GM19324 (cell line): ENCODE measurements at regions not wholly inside any gene's neighbourhood (a gene's known extent, or its start where the extent isn't known, plus 50 kb on each side); places are given as distances from the start of the nearest gene placed in this dataset.
"Not testable (repeated sequence)": the region's sequence is repeated elsewhere in the genome, so short reads cannot be mapped to it uniquely, and the experiment has no call there.

Experiments
- ATAC-seq: cut with Tn5 transposase; IDR thresholded peaks from one replicate; pipeline ENCODE4 v1.9.1; 2021; ENCODE audit warnings: mild to moderate bottlenecking, moderate library complexity; ENCODE audit not compliant: unreplicated experiment, low FRiP score

GRCh38 chr4:126369076-126369475 is 1054.3 kb downstream of the FAT4 start:
- ATAC-seq, result no peak

- no peak for ATAC-seq
Measured at GRCh38 chr4:126372634-126373033, 1057.9 kb downstream of the FAT4 start.

- ATAC-seq, result no peak
Measured at GRCh38 chr4:126375462-126376054, 1060.8 kb downstream of the FAT4 start.

- ATAC-seq, result no peak
Measured at GRCh38 chr4:126385954-126386353, 1071.2 kb downstream of the FAT4 start.

- no peak for ATAC-seq
Measured at GRCh38 chr4:126386512-126386911, 1071.8 kb downstream of the FAT4 start.

- no peak for ATAC-seq
Measured at GRCh38 chr4:126395664-126396063, 1080.9 kb downstream of the FAT4 start.

- ATAC-seq, result no peak
Measured at GRCh38 chr4:126396121-126396520, 1081.4 kb downstream of the FAT4 start.

- ATAC-seq, result no peak
Measured at GRCh38 chr4:126396703-126397102, 1081.9 kb downstream of the FAT4 start.

DNA sequence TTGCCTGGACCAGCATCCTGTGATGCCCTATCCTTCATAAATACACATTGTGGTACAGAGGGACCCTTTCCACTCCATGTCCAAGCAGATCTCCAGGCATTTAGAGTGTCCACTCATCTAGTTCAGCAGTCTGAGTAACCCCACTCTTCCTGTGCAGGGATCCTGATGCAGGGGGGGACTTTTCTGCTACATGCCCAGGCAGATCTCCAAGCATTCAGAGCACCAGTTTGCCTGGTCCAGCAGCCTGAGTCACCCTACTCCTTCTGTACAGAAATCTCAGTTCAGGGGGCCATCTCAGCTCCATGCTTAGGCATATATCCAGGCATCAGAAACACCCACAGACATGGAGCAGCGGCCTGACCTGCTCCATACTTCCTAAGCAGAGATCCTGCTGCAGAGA is 1089.8 kb downstream of the FAT4 start:
- ATAC-seq, result no peak

GRCh38 chr4:126405369-126405982 is 1090.7 kb downstream of the FAT4 start:
- no peak for ATAC-seq

DNA sequence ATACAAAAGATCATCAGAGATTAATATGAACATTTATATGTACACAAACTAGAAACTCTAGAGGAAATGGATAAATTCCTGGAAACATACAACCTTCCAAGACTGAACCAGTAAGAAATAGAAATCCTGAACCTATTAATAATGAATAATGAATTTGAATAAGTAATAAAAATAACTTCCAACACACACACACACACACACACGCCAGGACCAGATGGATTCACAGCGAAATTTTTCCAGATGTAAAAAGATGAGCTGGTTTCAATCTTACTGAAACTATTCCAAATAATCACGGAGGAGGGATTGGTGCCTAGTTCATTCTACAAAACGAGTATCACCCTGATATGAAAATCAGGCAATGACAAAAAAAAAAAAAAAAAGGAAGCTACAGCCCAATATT is 1095.0 kb downstream of the FAT4 start:
- ATAC-seq, result no peak

DNA sequence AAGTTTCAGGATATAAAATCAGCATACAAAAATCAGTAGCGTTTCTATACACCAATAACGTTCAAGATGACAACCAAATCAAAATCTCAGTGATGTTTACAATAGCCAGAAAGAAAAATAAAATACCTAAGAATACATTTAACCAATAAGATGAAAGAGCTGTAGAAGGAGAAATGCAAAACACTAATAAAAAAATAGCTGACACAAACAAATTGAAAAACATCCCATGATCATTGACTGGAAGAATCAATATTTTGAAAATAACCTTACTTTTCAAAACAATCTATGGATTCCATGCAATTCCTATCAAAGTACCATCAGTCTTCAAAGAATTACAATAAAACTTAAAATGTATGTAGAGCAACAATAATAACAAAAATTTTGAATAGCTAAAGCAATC is 1096.3 kb downstream of the FAT4 start:
- no peak for ATAC-seq

- not testable (repeated sequence) for ATAC-seq
Measured at GRCh38 chr4:126412310-126412709, 1097.6 kb downstream of the FAT4 start.

DNA sequence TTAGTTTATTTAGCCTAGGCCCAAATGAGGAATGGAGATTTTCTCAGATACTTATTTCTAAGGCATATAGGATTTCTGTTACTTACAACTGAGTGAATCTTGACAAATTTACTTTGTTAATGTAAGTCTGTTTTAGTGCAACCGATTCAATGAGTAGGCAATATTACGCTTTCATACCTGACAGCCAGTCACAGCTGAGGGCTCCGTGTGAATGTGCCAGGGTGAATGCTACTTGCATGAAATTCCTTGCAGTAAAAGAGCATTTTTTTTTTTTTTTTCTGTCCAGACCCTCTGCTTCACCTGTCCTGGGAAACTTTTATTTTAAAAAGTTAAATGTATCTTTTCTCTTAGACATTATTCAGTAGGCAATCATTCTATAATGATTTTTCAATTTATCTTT is 1100.0 kb downstream of the FAT4 start:
- ATAC-seq, result no peak

GRCh38 chr4:126419266-126419665 is 1104.5 kb downstream of the FAT4 start:
- no peak for ATAC-seq

GRCh38 chr4:126427853-126428252 is 1113.1 kb downstream of the FAT4 start:
- no peak for ATAC-seq

GRCh38 chr4:126431049-126431448 is 1116.3 kb downstream of the FAT4 start:
- ATAC-seq, result no peak

GRCh38 chr4:126435491-126435890 is 1120.7 kb downstream of the FAT4 start:
- ATAC-seq, result no peak

GRCh38 chr4:126440297-126440696 is 1125.5 kb downstream of the FAT4 start:
- no peak for ATAC-seq

- ATAC-seq, result no peak
Measured at GRCh38 chr4:126441173-126442035, 1126.6 kb downstream of the FAT4 start.

- no peak for ATAC-seq
Measured at GRCh38 chr4:126445596-126445995, 1130.8 kb downstream of the FAT4 start.

DNA sequence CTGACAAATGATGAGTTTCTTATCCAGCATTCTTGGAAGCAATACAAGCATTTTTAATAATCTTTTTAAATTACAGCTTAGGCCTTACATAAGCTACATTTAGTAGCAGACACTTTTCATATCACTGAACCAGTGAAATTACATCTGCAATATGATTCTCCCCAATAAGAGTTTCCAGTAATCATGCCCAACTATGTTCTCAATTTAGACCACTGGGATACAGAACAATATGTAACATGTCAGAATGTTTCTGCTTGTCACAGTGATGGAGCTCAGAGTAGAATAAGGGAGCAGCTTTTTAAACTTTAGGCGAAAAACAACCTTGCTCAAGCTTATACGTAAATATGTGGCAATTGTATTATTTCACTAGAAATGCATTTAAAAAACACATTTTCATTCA is 1132.2 kb downstream of the FAT4 start:
- no peak for ATAC-seq
